SK-N-SH treated with all-trans-retinoic acid at 6 μM for 48 hours (cell line): ENCODE measurements at regions not wholly inside any gene's neighbourhood (a gene's known extent, or its start where the extent isn't known, plus 50 kb on each side); places are given as distances from the start of the nearest gene placed in this dataset.

Experiments
- ATAC-seq: fragments of 200-7000 bp; cut with Tn5 transposase; 3 replicates; pipeline ENCODE4 v1.9.1; 2020; ENCODE audit warnings: mild to moderate bottlenecking, moderate library complexity
- ARNTL ChIP-seq: fragments of 450-650 bp; formaldehyde crosslinking; IDR thresholded peaks from 2 replicates; pipeline ENCODE4 v1.5.0; 2020; ENCODE audit warnings: low read depth, mild to moderate bottlenecking, moderate library complexity, borderline replicate concordance
- BACH2 ChIP-seq: fragments of 250-450 bp; sonication (Bioruptor Pico); IDR thresholded peaks from 2 replicates; pipeline ENCODE4 v1.9.0; 2021; ENCODE audit warnings: mild to moderate bottlenecking, borderline replicate concordance
- CSDC2 ChIP-seq: fragments of 250-450 bp; sonication (Bioruptor Pico); IDR thresholded peaks from 2 replicates; pipeline ENCODE4 v1.5.0; 2020; ENCODE audit warnings: mild to moderate bottlenecking, moderate library complexity
- ESRRG ChIP-seq: fragments of 250-450 bp; sonication (Bioruptor Pico); IDR thresholded peaks from 2 replicates; pipeline ENCODE4 v1.6.1; 2021; ENCODE audit warnings: mild to moderate bottlenecking
- GLIS3 ChIP-seq: fragments of 250-450 bp; sonication (Bioruptor Pico); IDR thresholded peaks from 2 replicates; pipeline ENCODE4 v1.5.0; 2020; ENCODE audit warnings: mild to moderate bottlenecking, moderate library complexity
- ISL1 ChIP-seq: fragments of 250-450 bp; sonication (Bioruptor Pico); IDR thresholded peaks from 2 replicates; pipeline ENCODE4 v2.1.2; 2022; ENCODE audit warnings: mild to moderate bottlenecking, moderate library complexity
- OSR1 ChIP-seq: fragments of 250-450 bp; sonication (Bioruptor Pico); IDR thresholded peaks from 2 replicates; pipeline ENCODE4 v1.8.0; 2022; ENCODE audit warnings: moderate library complexity, mild to moderate bottlenecking, inconsistent platforms
- PPARA ChIP-seq: fragments of 250-450 bp; sonication (Bioruptor Pico); IDR thresholded peaks from 2 replicates; pipeline ENCODE4 v1.5.0; 2020; ENCODE audit warnings: mild to moderate bottlenecking, borderline replicate concordance
- RARB ChIP-seq: fragments of 250-450 bp; sonication (Bioruptor Pico); IDR thresholded peaks from 2 replicates; pipeline ENCODE4 v1.8.0; 2021; ENCODE audit warnings: mild to moderate bottlenecking, moderate library complexity
- SNAI2 ChIP-seq: fragments of 250-450 bp; sonication (Bioruptor Pico); IDR thresholded peaks from 2 replicates; pipeline ENCODE4 v1.5.0; 2020; ENCODE audit warnings: mild to moderate bottlenecking, moderate library complexity
- TCF4 ChIP-seq: fragments of 250-450 bp; sonication (Bioruptor Pico); IDR thresholded peaks from 2 replicates; pipeline ENCODE4 v1.8.0; 2021; ENCODE audit warnings: mild to moderate bottlenecking, moderate library complexity, borderline replicate concordance
- TOX ChIP-seq: fragments of 250-450 bp; sonication (Bioruptor Pico); IDR thresholded peaks from 2 replicates; pipeline ENCODE4 v1.8.0; 2021; ENCODE audit warnings: mild to moderate bottlenecking, moderate library complexity, borderline replicate concordance
- ZC3H10 ChIP-seq: fragments of 250-450 bp; sonication (Bioruptor Pico); IDR thresholded peaks from 2 replicates; pipeline ENCODE4 v1.5.1; 2021; ENCODE audit warnings: mild to moderate bottlenecking, moderate library complexity
- ZFP3 ChIP-seq: fragments of 250-450 bp; sonication (Bioruptor Pico); IDR thresholded peaks from 2 replicates; pipeline ENCODE4 v1.5.0; 2020; ENCODE audit warnings: mild to moderate bottlenecking, moderate library complexity
- ZFP30 ChIP-seq: fragments of 450-650 bp; formaldehyde crosslinking; IDR thresholded peaks from 2 replicates; pipeline ENCODE4 v1.5.0; 2022; ENCODE audit warnings: mild to moderate bottlenecking, moderate library complexity
- ZNF565 ChIP-seq: fragments of 450-650 bp; formaldehyde crosslinking; conservative IDR thresholded peaks from 2 replicates; pipeline ENCODE4 v1.5.0; 2020; ENCODE audit warnings: low read depth, mild to moderate bottlenecking, moderate library complexity
- ZNF70 ChIP-seq: fragments of 450-650 bp; formaldehyde crosslinking; IDR thresholded peaks from 2 replicates; pipeline ENCODE4 v1.5.0; 2020; ENCODE audit warnings: mild to moderate bottlenecking, moderate library complexity
- ZNF8 ChIP-seq: fragments of 450-650 bp; formaldehyde crosslinking; IDR thresholded peaks from 2 replicates; pipeline ENCODE4 v1.5.0; 2020; ENCODE audit warnings: mild to moderate bottlenecking, moderate library complexity
- TF ChIP-seq, protein P1 (sequence below): fragments of 250-450 bp; sonication (Bioruptor Pico); IDR thresholded peaks from 2 replicates; pipeline ENCODE4 v1.8.0; 2020; ENCODE audit warnings: mild to moderate bottlenecking, moderate library complexity, borderline replicate concordance
- TF ChIP-seq, protein P2 (sequence below): fragments of 250-450 bp; sonication (Bioruptor Pico); IDR thresholded peaks from 2 replicates; pipeline ENCODE4 v1.5.1; 2021; ENCODE audit warnings: mild to moderate bottlenecking, moderate library complexity
- TF ChIP-seq, protein P3 (sequence below): fragments of 250-450 bp; sonication (Bioruptor Pico); IDR thresholded peaks from 2 replicates; pipeline ENCODE4 v1.8.0; 2021; ENCODE audit warnings: low read depth, mild to moderate bottlenecking, moderate library complexity, borderline replicate concordance
- TF ChIP-seq, protein P4 (sequence below): fragments of 250-450 bp; sonication (Bioruptor Pico); IDR thresholded peaks from 2 replicates; pipeline ENCODE4 v1.5.1; 2020; ENCODE audit warnings: low read depth, mild to moderate bottlenecking, moderate library complexity

DNA sequence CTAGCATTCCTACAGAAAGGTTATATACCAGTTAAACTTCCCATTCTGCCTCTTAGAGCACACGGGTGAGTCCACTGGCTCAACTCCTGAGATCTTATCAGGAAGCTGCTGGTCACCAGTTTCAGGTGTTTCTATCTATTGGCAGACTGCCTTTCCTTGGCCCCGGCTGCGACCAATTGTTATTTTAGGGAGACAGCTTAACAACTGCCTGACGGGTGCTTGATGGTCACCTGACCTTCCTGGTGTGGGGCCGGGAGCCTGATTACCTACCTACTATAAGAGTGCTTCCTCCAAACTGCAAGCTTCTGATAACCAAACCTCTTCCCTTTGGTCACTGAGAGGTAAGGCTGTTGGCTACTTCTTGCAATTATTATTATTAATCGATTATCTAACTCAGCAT is 122.1 kb upstream of the XIRP2 start:
- no peak for ATAC-seq
- TF ChIP-seq ARNTL (no peak), ZNF70 (CRISPR knock-in tag) (no peak), ZFP30 (CRISPR knock-in tag) (no peak), TCF4 (CRISPR knock-in tag) (no peak), OSR1 (CRISPR knock-in tag) (no peak)

DNA sequence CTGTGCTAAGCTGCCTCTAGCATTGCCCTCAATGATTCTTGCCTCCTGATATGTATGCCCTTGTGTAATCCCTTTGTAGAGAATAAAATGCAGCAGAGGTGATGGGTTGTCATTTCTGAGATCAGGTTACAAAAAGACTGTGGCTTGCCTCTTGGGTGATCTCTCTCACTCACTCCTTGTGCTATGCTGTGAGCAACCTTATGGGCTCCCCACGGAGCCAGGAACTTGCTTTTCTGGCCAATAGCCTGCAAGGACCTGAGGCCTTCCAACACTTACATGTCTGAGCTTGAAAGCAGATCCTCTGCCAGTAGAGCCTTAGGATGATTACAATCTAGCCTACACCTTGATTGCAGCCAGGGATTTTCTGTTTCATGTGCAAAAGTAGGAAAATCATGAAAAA is 123.1 kb upstream of the XIRP2 start:
- no peak for ATAC-seq
- TF ChIP-seq RARB, result no peak
- no peak for TF ChIP-seq TCF4 (CRISPR knock-in tag)
- TF ChIP-seq, protein P1, sequence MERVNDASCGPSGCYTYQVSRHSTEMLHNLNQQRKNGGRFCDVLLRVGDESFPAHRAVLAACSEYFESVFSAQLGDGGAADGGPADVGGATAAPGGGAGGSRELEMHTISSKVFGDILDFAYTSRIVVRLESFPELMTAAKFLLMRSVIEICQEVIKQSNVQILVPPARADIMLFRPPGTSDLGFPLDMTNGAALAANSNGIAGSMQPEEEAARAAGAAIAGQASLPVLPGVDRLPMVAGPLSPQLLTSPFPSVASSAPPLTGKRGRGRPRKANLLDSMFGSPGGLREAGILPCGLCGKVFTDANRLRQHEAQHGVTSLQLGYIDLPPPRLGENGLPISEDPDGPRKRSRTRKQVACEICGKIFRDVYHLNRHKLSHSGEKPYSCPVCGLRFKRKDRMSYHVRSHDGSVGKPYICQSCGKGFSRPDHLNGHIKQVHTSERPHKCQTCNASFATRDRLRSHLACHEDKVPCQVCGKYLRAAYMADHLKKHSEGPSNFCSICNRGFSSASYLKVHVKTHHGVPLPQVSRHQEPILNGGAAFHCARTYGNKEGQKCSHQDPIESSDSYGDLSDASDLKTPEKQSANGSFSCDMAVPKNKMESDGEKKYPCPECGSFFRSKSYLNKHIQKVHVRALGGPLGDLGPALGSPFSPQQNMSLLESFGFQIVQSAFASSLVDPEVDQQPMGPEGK (CRISPR knock-in tag), result no peak
- no peak for TF ChIP-seq PPARA (CRISPR knock-in tag)
- no peak for TF ChIP-seq SNAI2 (CRISPR knock-in tag)
- TF ChIP-seq, protein P2, sequence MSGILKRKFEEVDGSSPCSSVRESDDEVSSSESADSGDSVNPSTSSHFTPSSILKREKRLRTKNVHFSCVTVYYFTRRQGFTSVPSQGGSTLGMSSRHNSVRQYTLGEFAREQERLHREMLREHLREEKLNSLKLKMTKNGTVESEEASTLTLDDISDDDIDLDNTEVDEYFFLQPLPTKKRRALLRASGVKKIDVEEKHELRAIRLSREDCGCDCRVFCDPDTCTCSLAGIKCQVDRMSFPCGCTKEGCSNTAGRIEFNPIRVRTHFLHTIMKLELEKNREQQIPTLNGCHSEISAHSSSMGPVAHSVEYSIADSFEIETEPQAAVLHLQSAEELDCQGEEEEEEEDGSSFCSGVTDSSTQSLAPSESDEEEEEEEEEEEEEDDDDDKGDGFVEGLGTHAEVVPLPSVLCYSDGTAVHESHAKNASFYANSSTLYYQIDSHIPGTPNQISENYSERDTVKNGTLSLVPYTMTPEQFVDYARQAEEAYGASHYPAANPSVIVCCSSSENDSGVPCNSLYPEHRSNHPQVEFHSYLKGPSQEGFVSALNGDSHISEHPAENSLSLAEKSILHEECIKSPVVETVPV (CRISPR knock-in tag), result no peak
- no peak for TF ChIP-seq TOX (CRISPR knock-in tag)
- TF ChIP-seq OSR1 (CRISPR knock-in tag), result no peak
- no peak for TF ChIP-seq ZFP3 (CRISPR knock-in tag)
- TF ChIP-seq, protein P3, sequence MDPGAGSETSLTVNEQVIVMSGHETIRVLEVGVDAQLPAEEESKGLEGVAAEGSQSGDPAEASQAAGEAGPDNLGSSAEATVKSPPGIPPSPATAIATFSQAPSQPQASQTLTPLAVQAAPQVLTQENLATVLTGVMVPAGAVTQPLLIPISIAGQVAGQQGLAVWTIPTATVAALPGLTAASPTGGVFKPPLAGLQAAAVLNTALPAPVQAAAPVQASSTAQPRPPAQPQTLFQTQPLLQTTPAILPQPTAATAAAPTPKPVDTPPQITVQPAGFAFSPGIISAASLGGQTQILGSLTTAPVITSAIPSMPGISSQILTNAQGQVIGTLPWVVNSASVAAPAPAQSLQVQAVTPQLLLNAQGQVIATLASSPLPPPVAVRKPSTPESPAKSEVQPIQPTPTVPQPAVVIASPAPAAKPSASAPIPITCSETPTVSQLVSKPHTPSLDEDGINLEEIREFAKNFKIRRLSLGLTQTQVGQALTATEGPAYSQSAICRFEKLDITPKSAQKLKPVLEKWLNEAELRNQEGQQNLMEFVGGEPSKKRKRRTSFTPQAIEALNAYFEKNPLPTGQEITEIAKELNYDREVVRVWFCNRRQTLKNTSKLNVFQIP, result no peak
- TF ChIP-seq GLIS3 (CRISPR knock-in tag), result no peak
- TF ChIP-seq ZNF565 (CRISPR knock-in tag), result no peak
- no peak for TF ChIP-seq ZC3H10 (CRISPR knock-in tag)
- no peak for TF ChIP-seq ZFP30 (CRISPR knock-in tag)
- no peak for TF ChIP-seq ZNF8 (CRISPR knock-in tag)
- no peak for TF ChIP-seq CSDC2 (CRISPR knock-in tag)

DNA sequence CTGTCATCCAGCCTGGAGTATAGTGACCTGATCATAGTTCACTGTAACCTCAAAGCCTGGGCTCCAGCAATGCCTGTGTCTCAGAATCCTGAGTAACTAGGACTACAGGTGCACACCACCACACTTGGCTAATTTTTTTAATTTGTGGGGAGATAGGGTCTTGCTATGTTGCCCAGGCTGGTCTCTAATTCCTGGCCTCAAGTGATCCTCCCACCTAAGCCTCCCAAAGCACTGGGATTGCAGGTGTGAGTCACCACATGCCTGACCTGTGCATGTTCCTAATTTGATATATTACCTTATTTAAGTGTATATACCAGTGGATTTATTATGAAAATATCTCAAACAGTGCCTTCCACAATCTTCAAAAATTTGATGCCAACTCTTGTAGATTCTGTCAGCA is 123.6 kb upstream of the XIRP2 start:
- ATAC-seq, result no peak
- no peak for TF ChIP-seq RARB
- TF ChIP-seq, all 23 proteins: peak for 0

DNA sequence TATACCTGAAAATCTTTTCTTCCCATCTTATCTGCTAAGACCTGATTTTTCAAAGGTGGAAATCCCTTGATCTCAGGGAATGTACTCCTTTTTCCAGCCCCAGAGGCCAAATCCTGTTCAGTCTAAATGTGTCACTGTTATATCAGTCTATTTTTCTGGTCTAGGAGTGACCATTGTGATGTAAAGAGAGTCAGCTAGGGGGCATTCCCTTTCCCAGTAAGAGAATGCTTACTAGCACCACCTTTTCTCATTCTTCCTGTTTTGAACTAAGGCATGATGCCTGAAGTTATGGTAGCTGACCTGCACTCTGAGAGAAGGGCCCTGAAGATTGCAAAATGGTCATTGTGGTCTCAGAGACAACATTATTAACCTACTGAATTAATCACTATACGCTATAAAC is 124.1 kb upstream of the XIRP2 start:
- ATAC-seq, result no peak
- TF ChIP-seq OSR1 (CRISPR knock-in tag) (no peak), TOX (CRISPR knock-in tag) (no peak), PPARA (CRISPR knock-in tag) (no peak), ZNF565 (CRISPR knock-in tag) (no peak), RARB (no peak), BACH2 (CRISPR knock-in tag) (no peak), ARNTL (no peak), ZNF70 (CRISPR knock-in tag) (no peak), TCF4 (CRISPR knock-in tag) (no peak), ISL1 (CRISPR knock-in tag) (no peak), GLIS3 (CRISPR knock-in tag) (no peak), ESRRG (CRISPR knock-in tag) (no peak), ZC3H10 (CRISPR knock-in tag) (no peak), CSDC2 (CRISPR knock-in tag) (no peak), SNAI2 (CRISPR knock-in tag) (no peak)
- TF ChIP-seq, protein P1 (CRISPR knock-in tag), result no peak
- TF ChIP-seq, protein P2 (CRISPR knock-in tag), result no peak
- TF ChIP-seq, protein P4, sequence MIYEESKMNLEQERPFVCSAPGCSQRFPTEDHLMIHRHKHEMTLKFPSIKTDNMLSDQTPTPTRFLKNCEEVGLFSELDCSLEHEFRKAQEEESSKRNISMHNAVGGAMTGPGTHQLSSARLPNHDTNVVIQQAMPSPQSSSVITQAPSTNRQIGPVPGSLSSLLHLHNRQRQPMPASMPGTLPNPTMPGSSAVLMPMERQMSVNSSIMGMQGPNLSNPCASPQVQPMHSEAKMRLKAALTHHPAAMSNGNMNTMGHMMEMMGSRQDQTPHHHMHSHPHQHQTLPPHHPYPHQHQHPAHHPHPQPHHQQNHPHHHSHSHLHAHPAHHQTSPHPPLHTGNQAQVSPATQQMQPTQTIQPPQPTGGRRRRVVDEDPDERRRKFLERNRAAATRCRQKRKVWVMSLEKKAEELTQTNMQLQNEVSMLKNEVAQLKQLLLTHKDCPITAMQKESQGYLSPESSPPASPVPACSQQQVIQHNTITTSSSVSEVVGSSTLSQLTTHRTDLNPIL, result no peak
